HAP-1 (cell line): ENCODE measurements at regions not wholly inside any gene's neighbourhood (a gene's known extent, or its start where the extent isn't known, plus 50 kb on each side); places are given as distances from the start of the nearest gene placed in this dataset.
"Not testable (repeated sequence)": the region's sequence is repeated elsewhere in the genome, so short reads cannot be mapped to it uniquely, and the experiment has no call there.

Source experiments
- DNase-seq, 2 experiments: peaks; one replicate each; pipeline ENCODE4 v3.0.0-alpha.2; 2016 to 2020; ENCODE audit warnings: low spot score in 2 of 2
- H3K27me3 ChIP-seq: fragments of 250-450 bp; sonication (Bioruptor Pico); 2 replicates; pipeline ENCODE4 v1.5.1; 2020; ENCODE audit warnings: low read depth, mild to moderate bottlenecking, moderate library complexity
- H3K36me3 ChIP-seq: fragments of 250-450 bp; sonication (Bioruptor Pico); replicated peaks from 2 replicates; pipeline ENCODE4 v1.5.1; 2020; ENCODE audit warnings: mild to moderate bottlenecking
- H3K4me1 ChIP-seq: fragments of 250-450 bp; sonication (Bioruptor Pico); 2 replicates; pipeline ENCODE4 v1.5.1; 2020; ENCODE audit warnings: mild to moderate bottlenecking
- H3K4me3 ChIP-seq: fragments of 250-450 bp; sonication (Bioruptor Pico); 2 replicates; pipeline ENCODE4 v1.5.1; 2020; ENCODE audit warnings: mild to moderate bottlenecking, moderate library complexity
- H3K9me3 ChIP-seq: fragments of 250-450 bp; sonication (Bioruptor Pico); 2 replicates; pipeline ENCODE4 v1.5.1; 2020; ENCODE audit warnings: mild to moderate bottlenecking, moderate library complexity
- in situ Hi-C: fragments of 300-500 bp; cut with MboI; formaldehyde crosslinking; loops from 3 replicates; pipeline ENCODE4 v1.14.3; 2020; ENCODE audit warnings: low sequenced_read_pairs, inconsistent platforms, mixed read lengths

- in situ Hi-C loops: no loop called here
- Histone ChIP-seq H3K9me3 (peaks cover 4% of the 10 kb centered on the region), H3K4me1 (no peaks in the 10 kb centered on the region), H3K4me3 (no peak overlapping the region), H3K36me3 (no peaks in the 10 kb centered on the region), H3K27me3 (no peaks in the 10 kb centered on the region)
- no peak for DNase-seq
Observed at GRCh38 chr2:234701841-234702240, 205.0 kb upstream of the ARL4C start.

- in situ Hi-C loops: no loop called here
- no peak overlapping the region for H3K4me3 ChIP-seq
Observed at GRCh38 chr2:234701421-234701820, 204.5 kb upstream of the ARL4C start.

GRCh38 chr2:234699456-234699855, 202.6 kb upstream of the ARL4C start:
- in situ Hi-C loops: no loop called here
- peaks cover 12% of the 10 kb centered on the region for H3K9me3 ChIP-seq
- no peaks in the 10 kb centered on the region for H3K27me3 ChIP-seq
- no peaks in the 10 kb centered on the region for H3K4me1 ChIP-seq
- H3K4me3 ChIP-seq: no peak overlapping the region
- DNase-seq: no peak
- no peaks in the 10 kb centered on the region for H3K36me3 ChIP-seq

More at GRCh38 chr2:234701421-234701820, 204.5 kb upstream of the ARL4C start:
- no peaks in the 10 kb centered on the region for H3K4me1 ChIP-seq
- DNase-seq: no peak
- H3K36me3 ChIP-seq: no peaks in the 10 kb centered on the region
- H3K9me3 ChIP-seq: peaks cover 8% of the 10 kb centered on the region
- no peaks in the 10 kb centered on the region for H3K27me3 ChIP-seq

- H3K4me1 ChIP-seq, H3K36me3 ChIP-seq, in situ Hi-C loops, DNase-seq, H3K27me3 ChIP-seq, H3K4me3 ChIP-seq: not testable (repeated sequence)
- H3K9me3 ChIP-seq: peaks cover 12% of the 10 kb centered on the region
Observed at GRCh38 chr2:234697300-234697876, 200.5 kb upstream of the ARL4C start.

GRCh38 chr2:234695981-234696380, 199.1 kb upstream of the ARL4C start:
- Histone ChIP-seq H3K36me3 (no peaks in the 10 kb centered on the region), H3K9me3 (peaks cover 12% of the 10 kb centered on the region), H3K27me3 (no peaks in the 10 kb centered on the region), H3K4me1 (peaks cover 15% of the 10 kb centered on the region), H3K4me3 (no peak overlapping the region)
- in situ Hi-C loops: no loop called here
- DNase-seq: no peak

GRCh38 chr2:234694244-234695013, 197.5 kb upstream of the ARL4C start:
- Histone ChIP-seq H3K9me3 (peaks cover 12% of the 10 kb centered on the region), H3K27me3 (no peaks in the 10 kb centered on the region), H3K36me3 (no peaks in the 10 kb centered on the region), H3K4me3 (no peak overlapping the region), H3K4me1 (peaks cover 21% of the 10 kb centered on the region)
- in situ Hi-C loops: no loop called here
- DNase-seq: no peak

GRCh38 chr2:234693681-234694190, 196.9 kb upstream of the ARL4C start:
- H3K27me3 ChIP-seq, H3K4me3 ChIP-seq, H3K9me3 ChIP-seq, in situ Hi-C loops, DNase-seq, H3K36me3 ChIP-seq: not testable (repeated sequence)
- peaks cover 21% of the 10 kb centered on the region for H3K4me1 ChIP-seq

- DNase-seq, in situ Hi-C loops, H3K9me3 ChIP-seq, H3K4me3 ChIP-seq, H3K27me3 ChIP-seq, H3K36me3 ChIP-seq: not testable (repeated sequence)
- peaks cover 21% of the 10 kb centered on the region for H3K4me1 ChIP-seq
Observed at GRCh38 chr2:234693191-234693590, 196.3 kb upstream of the ARL4C start.

- Histone ChIP-seq H3K36me3 (no peaks in the 10 kb centered on the region), H3K27me3 (no peaks in the 10 kb centered on the region), H3K9me3 (peaks cover 9% of the 10 kb centered on the region), H3K4me3 (no peak overlapping the region), H3K4me1 (peaks cover 21% of the 10 kb centered on the region)
- in situ Hi-C loops: no loop called here
- DNase-seq: no peak
Observed at GRCh38 chr2:234691968-234692955, 195.4 kb upstream of the ARL4C start.

- Histone ChIP-seq H3K9me3 (peaks cover 2% of the 10 kb centered on the region; the same call in 1 of the 2 replicates), H3K4me1 (peaks cover 31% of the 10 kb centered on the region), H3K36me3 (no peaks in the 10 kb centered on the region), H3K4me3 (no peak overlapping the region), H3K27me3 (no peaks in the 10 kb centered on the region)
- in situ Hi-C loops: no loop called here
- peak in 1 of 2 experiments; percentile 28 for DNase-seq
Observed at GRCh38 chr2:234691214-234691575, 194.3 kb upstream of the ARL4C start.

GRCh38 chr2:234690569-234691213, 193.8 kb upstream of the ARL4C start:
- Histone ChIP-seq H3K36me3 (no peaks in the 10 kb centered on the region), H3K9me3 (no peaks in the 10 kb centered on the region), H3K4me1 (peaks cover 36% of the 10 kb centered on the region), H3K27me3 (no peaks in the 10 kb centered on the region), H3K4me3 (no peak overlapping the region)
- in situ Hi-C loops: no loop called here
- peak in 1 of 2 experiments; percentile 53 for DNase-seq

GRCh38 chr2:234689911-234690379, 193.1 kb upstream of the ARL4C start:
- H3K9me3 ChIP-seq: no peaks in the 10 kb centered on the region
- in situ Hi-C loops: no loop called here
- H3K4me1 ChIP-seq: peaks cover 39% of the 10 kb centered on the region

More at GRCh38 chr2:234689911-234690379, 193.1 kb upstream of the ARL4C start:
- Histone ChIP-seq H3K36me3 (no peaks in the 10 kb centered on the region), H3K27me3 (no peaks in the 10 kb centered on the region), H3K4me3 (no peak overlapping the region)
- DNase-seq: no peak
